Activated naive CD4-positive, alpha-beta T cell treated with anti-CD3 and anti-CD28 coated beads for 36 hours (primary cell): ENCODE measurements at regions not wholly inside any gene's neighbourhood (a gene's known extent, or its start where the extent isn't known, plus 50 kb on each side); places are given as distances from the start of the nearest gene placed in this dataset.

ENCODE experiments used
- CTCF ChIA-PET: fragments of 350-600 bp; sonication (Branson Sonifier 250); formaldehyde crosslinking; loops from one replicate; lab custom pipeline; 2021; ENCODE audit warnings: antibody characterized with exemption; lab: Charles Lee
- DNase-seq: peaks from one replicate; pipeline ENCODE4 v3.0.0-alpha.2; 2020
- H3K27ac Mint-ChIP-seq: one replicate; pipeline ENCODE4 v1.8.0; 2021; ENCODE audit warnings: mild to moderate bottlenecking, mixed read lengths
- H3K27me3 Mint-ChIP-seq: one replicate; pipeline ENCODE4 v1.8.0; 2021; ENCODE audit warnings: low read depth, mixed read lengths
- H3K36me3 Mint-ChIP-seq: one replicate; pipeline ENCODE4 v1.8.0; 2021; ENCODE audit warnings: low read depth, mixed read lengths
- H3K4me1 Mint-ChIP-seq: one replicate; pipeline ENCODE4 v1.8.0; 2021; ENCODE audit warnings: low read depth, mixed read lengths
- H3K4me3 Mint-ChIP-seq: one replicate; pipeline ENCODE4 v1.8.0; 2021; ENCODE audit warnings: mild to moderate bottlenecking, moderate library complexity, mixed read lengths
- H3K9me3 Mint-ChIP-seq: one replicate; pipeline ENCODE4 v1.8.0; 2021; ENCODE audit warnings: mixed read lengths
- intact Hi-C: fragments of 100-400 bp; cut with micrococcal nuclease; formaldehyde crosslinking; loops from one replicate; pipeline ENCODE4 v1.15.1; 2023

GRCh38 chr5:3905521-3905920, 309.9 kb downstream of the IRX1 start:
- Mint-ChIP-seq H3K36me3 (no peaks in the 10 kb centered on the region), H3K27ac (no peak overlapping the region), H3K4me1 (no peaks in the 10 kb centered on the region), H3K27me3 (no peaks in the 10 kb centered on the region), H3K4me3 (no peak overlapping the region), H3K9me3 (peaks cover 3% of the 10 kb centered on the region)
- intact Hi-C loops: no loop called here
- no peak for DNase-seq
- CTCF ChIA-PET: no interaction called here

- Mint-ChIP-seq H3K27ac (no peak overlapping the region), H3K4me3 (no peak overlapping the region), H3K36me3 (no peaks in the 10 kb centered on the region), H3K27me3 (no peaks in the 10 kb centered on the region), H3K4me1 (no peaks in the 10 kb centered on the region), H3K9me3 (no peaks in the 10 kb centered on the region)
- intact Hi-C loops: no loop called here
- DNase-seq: no peak
- CTCF ChIA-PET: no interaction called here
Observed at GRCh38 chr5:3911111-3911510, 315.5 kb downstream of the IRX1 start.

- Mint-ChIP-seq H3K27ac (no peak overlapping the region), H3K36me3 (no peaks in the 10 kb centered on the region), H3K27me3 (no peaks in the 10 kb centered on the region), H3K9me3 (no peaks in the 10 kb centered on the region), H3K4me3 (no peak overlapping the region), H3K4me1 (no peaks in the 10 kb centered on the region)
- CTCF ChIA-PET: no interaction called here
- no peak for DNase-seq
- intact Hi-C loops: no loop called here
Observed at GRCh38 chr5:3911773-3912172, 316.1 kb downstream of the IRX1 start.

- no peak for DNase-seq
- CTCF ChIA-PET: no interaction called here
- H3K36me3 Mint-ChIP-seq: no peaks in the 10 kb centered on the region
- H3K27me3 Mint-ChIP-seq: no peaks in the 10 kb centered on the region
- no peaks in the 10 kb centered on the region for H3K4me1 Mint-ChIP-seq
- no peak overlapping the region for H3K4me3 Mint-ChIP-seq
- H3K27ac Mint-ChIP-seq: no peak overlapping the region
- intact Hi-C loops: no loop called here
- no peaks in the 10 kb centered on the region for H3K9me3 Mint-ChIP-seq
Observed at GRCh38 chr5:3912790-3913189, 317.2 kb downstream of the IRX1 start.

GRCh38 chr5:3913279-3913678, 317.6 kb downstream of the IRX1 start:
- intact Hi-C loops: no loop called here
- H3K9me3 Mint-ChIP-seq: no peaks in the 10 kb centered on the region
- H3K4me3 Mint-ChIP-seq: no peak overlapping the region
- no peaks in the 10 kb centered on the region for H3K36me3 Mint-ChIP-seq
- no peak for DNase-seq
- H3K4me1 Mint-ChIP-seq: no peaks in the 10 kb centered on the region
- no peak overlapping the region for H3K27ac Mint-ChIP-seq
- H3K27me3 Mint-ChIP-seq: no peaks in the 10 kb centered on the region
- CTCF ChIA-PET: no interaction called here

- DNase-seq: no peak
- intact Hi-C loops: no loop called here
- no peak overlapping the region for H3K27ac Mint-ChIP-seq
Observed at GRCh38 chr5:3925022-3925421, 329.4 kb downstream of the IRX1 start.

GRCh38 chr5:3925935-3926334, 330.3 kb downstream of the IRX1 start:
- peaks cover 2% of the 10 kb centered on the region for H3K9me3 Mint-ChIP-seq
- no peak overlapping the region for H3K27ac Mint-ChIP-seq
- H3K27me3 Mint-ChIP-seq: no peaks in the 10 kb centered on the region
- peaks cover 2% of the 10 kb centered on the region for H3K36me3 Mint-ChIP-seq
- no peak for DNase-seq
- CTCF ChIA-PET: no interaction called here
- no peaks in the 10 kb centered on the region for H3K4me1 Mint-ChIP-seq
- intact Hi-C loops: no loop called here
- H3K4me3 Mint-ChIP-seq: no peak overlapping the region

More at GRCh38 chr5:3925022-3925421, 329.4 kb downstream of the IRX1 start:
- H3K27me3 Mint-ChIP-seq: no peaks in the 10 kb centered on the region
- H3K36me3 Mint-ChIP-seq: peaks cover 2% of the 10 kb centered on the region
- H3K9me3 Mint-ChIP-seq: peaks cover 6% of the 10 kb centered on the region
- H3K4me1 Mint-ChIP-seq: no peaks in the 10 kb centered on the region
- no peak overlapping the region for H3K4me3 Mint-ChIP-seq
- CTCF ChIA-PET: no interaction called here

- intact Hi-C loops: no loop called here
- no peak overlapping the region for H3K4me3 Mint-ChIP-seq
- H3K9me3 Mint-ChIP-seq: peaks cover 7% of the 10 kb centered on the region
- no peaks in the 10 kb centered on the region for H3K4me1 Mint-ChIP-seq
- DNase-seq: no peak
- H3K36me3 Mint-ChIP-seq: peaks cover 2% of the 10 kb centered on the region
- no peak overlapping the region for H3K27ac Mint-ChIP-seq
- no peaks in the 10 kb centered on the region for H3K27me3 Mint-ChIP-seq
- CTCF ChIA-PET: no interaction called here
Observed at GRCh38 chr5:3929799-3930198, 334.2 kb downstream of the IRX1 start.

- Mint-ChIP-seq H3K27me3 (no peaks in the 10 kb centered on the region), H3K27ac (no peak overlapping the region), H3K9me3 (peaks cover 8% of the 10 kb centered on the region), H3K4me3 (no peak overlapping the region), H3K4me1 (no peaks in the 10 kb centered on the region), H3K36me3 (peaks cover 2% of the 10 kb centered on the region)
- intact Hi-C loops: no loop called here
- CTCF ChIA-PET: no interaction called here
- no peak for DNase-seq
Observed at GRCh38 chr5:3931976-3932375, 336.3 kb downstream of the IRX1 start.

- DNase-seq: no peak
- H3K4me1 Mint-ChIP-seq: no peaks in the 10 kb centered on the region
- peaks cover 8% of the 10 kb centered on the region for H3K9me3 Mint-ChIP-seq
- no peaks in the 10 kb centered on the region for H3K27me3 Mint-ChIP-seq
- no peaks in the 10 kb centered on the region for H3K36me3 Mint-ChIP-seq
- no peak overlapping the region for H3K4me3 Mint-ChIP-seq
- no peak overlapping the region for H3K27ac Mint-ChIP-seq
- intact Hi-C loops: no loop called here
- CTCF ChIA-PET: no interaction called here
Observed at GRCh38 chr5:3933536-3933935, 337.9 kb downstream of the IRX1 start.

- H3K9me3 Mint-ChIP-seq: peaks cover 10% of the 10 kb centered on the region
- H3K27ac Mint-ChIP-seq: no peak overlapping the region
- intact Hi-C loops: no loop called here
- no peak for DNase-seq
- H3K27me3 Mint-ChIP-seq: no peaks in the 10 kb centered on the region
- H3K4me1 Mint-ChIP-seq: no peaks in the 10 kb centered on the region
- CTCF ChIA-PET: no interaction called here
- H3K4me3 Mint-ChIP-seq: no peak overlapping the region
- no peaks in the 10 kb centered on the region for H3K36me3 Mint-ChIP-seq
Observed at GRCh38 chr5:3933966-3934365, 338.3 kb downstream of the IRX1 start.

- DNase-seq: no peak
- Mint-ChIP-seq H3K27ac (no peak overlapping the region), H3K36me3 (no peaks in the 10 kb centered on the region), H3K4me1 (no peaks in the 10 kb centered on the region), H3K9me3 (peaks cover 4% of the 10 kb centered on the region), H3K27me3 (no peaks in the 10 kb centered on the region), H3K4me3 (no peak overlapping the region)
- intact Hi-C loops: no loop called here
- CTCF ChIA-PET: no interaction called here
Observed at GRCh38 chr5:3943859-3944258, 348.2 kb downstream of the IRX1 start.

GRCh38 chr5:3944930-3945329, 349.3 kb downstream of the IRX1 start:
- no peaks in the 10 kb centered on the region for H3K4me1 Mint-ChIP-seq
- CTCF ChIA-PET: no interaction called here

GRCh38 chr5:3948838-3949237, 353.2 kb downstream of the IRX1 start:
- H3K9me3 Mint-ChIP-seq: peaks cover 5% of the 10 kb centered on the region
- H3K27ac Mint-ChIP-seq: no peak overlapping the region
- CTCF ChIA-PET: no interaction called here
- no peaks in the 10 kb centered on the region for H3K27me3 Mint-ChIP-seq
- intact Hi-C loops: no loop called here
- DNase-seq: no peak
- no peaks in the 10 kb centered on the region for H3K4me1 Mint-ChIP-seq
- no peak overlapping the region for H3K4me3 Mint-ChIP-seq
- H3K36me3 Mint-ChIP-seq: no peaks in the 10 kb centered on the region

More at GRCh38 chr5:3944930-3945329, 349.3 kb downstream of the IRX1 start:
- intact Hi-C loops: no loop called here
- H3K4me3 Mint-ChIP-seq: no peak overlapping the region
- no peaks in the 10 kb centered on the region for H3K27me3 Mint-ChIP-seq
- H3K27ac Mint-ChIP-seq: no peak overlapping the region
- no peak for DNase-seq
- H3K9me3 Mint-ChIP-seq: peaks cover 3% of the 10 kb centered on the region
- no peaks in the 10 kb centered on the region for H3K36me3 Mint-ChIP-seq
